D721Med (cell line): ENCODE measurements at regions not wholly inside any gene's neighbourhood (a gene's known extent, or its start where the extent isn't known, plus 50 kb on each side); places are given as distances from the start of the nearest gene placed in this dataset.
"Not testable (repeated sequence)": the region's sequence is repeated elsewhere in the genome, so short reads cannot be mapped to it uniquely, and the experiment has no call there.

ENCODE experiments used
- DNase-seq: peaks from one replicate; pipeline ENCODE4 v3.0.0; 2011; ENCODE audit warnings: low spot score; ENCODE audit not compliant: insufficient read length
- FAIRE-seq: peaks from 2 replicates; lab custom pipeline; 2011; peaks lifted over from hg19 to GRCh38; lab: Jason Lieb, UNC
- TF ChIP-seq, protein P1 (sequence below): IDR thresholded peaks from 2 replicates; pipeline ENCODE4 v1.5.1; 2012; ENCODE audit warnings: mild to moderate bottlenecking, control low read depth; ENCODE audit not compliant: insufficient read depth; ENCODE audit errors: missing control alignments

DNA sequence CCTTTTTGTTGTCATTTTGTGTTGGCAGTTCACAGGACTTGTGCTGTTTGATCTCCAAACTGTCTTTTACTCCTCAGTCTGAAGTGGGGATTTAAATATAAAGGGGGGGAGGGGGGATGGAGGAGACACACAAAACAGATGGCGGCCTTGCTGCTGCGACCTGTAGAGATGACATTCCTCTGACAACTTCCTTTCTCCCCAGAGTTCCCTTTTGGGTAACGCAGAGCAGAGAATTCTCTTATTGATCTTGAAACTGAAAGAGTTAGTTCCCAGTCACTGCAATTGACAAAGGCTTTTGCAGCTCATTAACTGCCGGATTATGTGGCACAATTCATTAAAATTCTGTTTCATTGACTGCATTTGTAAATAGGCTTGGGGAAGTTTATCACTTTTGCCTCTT lies 279.3 kb downstream of the TSN start:
- DNase-seq (no peak), FAIRE-seq (no peak)
- TF ChIP-seq, protein P1, sequence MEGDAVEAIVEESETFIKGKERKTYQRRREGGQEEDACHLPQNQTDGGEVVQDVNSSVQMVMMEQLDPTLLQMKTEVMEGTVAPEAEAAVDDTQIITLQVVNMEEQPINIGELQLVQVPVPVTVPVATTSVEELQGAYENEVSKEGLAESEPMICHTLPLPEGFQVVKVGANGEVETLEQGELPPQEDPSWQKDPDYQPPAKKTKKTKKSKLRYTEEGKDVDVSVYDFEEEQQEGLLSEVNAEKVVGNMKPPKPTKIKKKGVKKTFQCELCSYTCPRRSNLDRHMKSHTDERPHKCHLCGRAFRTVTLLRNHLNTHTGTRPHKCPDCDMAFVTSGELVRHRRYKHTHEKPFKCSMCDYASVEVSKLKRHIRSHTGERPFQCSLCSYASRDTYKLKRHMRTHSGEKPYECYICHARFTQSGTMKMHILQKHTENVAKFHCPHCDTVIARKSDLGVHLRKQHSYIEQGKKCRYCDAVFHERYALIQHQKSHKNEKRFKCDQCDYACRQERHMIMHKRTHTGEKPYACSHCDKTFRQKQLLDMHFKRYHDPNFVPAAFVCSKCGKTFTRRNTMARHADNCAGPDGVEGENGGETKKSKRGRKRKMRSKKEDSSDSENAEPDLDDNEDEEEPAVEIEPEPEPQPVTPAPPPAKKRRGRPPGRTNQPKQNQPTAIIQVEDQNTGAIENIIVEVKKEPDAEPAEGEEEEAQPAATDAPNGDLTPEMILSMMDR: no peak

DNA sequence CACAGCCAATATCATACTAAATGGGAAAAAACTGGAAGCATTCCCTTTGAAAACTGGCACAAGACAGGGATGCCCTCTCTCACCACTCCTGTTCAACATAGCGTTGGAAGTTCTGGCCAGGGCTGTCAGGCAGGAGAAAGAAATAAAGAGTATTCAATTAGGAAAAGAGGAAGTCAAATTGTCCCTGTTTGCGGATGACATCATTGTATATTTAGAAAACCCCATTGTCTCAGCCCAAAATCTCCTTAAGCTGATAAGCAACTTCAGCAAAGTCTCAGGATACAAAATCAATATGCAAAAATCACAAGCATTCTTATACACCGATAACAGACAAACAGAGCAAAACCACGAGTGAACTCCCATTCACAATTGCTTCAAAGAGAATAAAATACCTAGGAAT lies 283.4 kb downstream of the TSN start:
- not testable (repeated sequence) for DNase-seq, FAIRE-seq

DNA sequence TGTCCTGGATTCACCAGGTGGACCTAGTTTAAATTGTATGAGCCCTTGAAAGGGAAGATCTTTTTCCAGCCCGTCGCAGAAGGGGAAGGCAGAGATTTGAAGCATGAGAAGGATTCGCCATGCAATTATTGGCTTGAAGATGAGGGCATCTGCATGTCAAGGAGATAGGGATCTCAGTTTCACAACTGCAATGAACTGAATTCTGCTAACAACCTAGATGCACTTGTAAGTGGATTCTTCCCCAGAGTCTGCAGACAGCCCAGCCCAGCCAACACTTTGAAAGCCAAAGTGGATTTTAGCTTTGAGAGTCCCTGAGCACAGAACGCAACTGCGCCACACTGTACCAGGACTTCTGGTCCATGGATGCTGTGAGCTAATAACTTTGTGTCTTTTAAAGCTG lies 286.0 kb downstream of the TSN start:
- DNase-seq (no peak), FAIRE-seq (no peak)
- TF ChIP-seq, protein P1: no peak

DNA sequence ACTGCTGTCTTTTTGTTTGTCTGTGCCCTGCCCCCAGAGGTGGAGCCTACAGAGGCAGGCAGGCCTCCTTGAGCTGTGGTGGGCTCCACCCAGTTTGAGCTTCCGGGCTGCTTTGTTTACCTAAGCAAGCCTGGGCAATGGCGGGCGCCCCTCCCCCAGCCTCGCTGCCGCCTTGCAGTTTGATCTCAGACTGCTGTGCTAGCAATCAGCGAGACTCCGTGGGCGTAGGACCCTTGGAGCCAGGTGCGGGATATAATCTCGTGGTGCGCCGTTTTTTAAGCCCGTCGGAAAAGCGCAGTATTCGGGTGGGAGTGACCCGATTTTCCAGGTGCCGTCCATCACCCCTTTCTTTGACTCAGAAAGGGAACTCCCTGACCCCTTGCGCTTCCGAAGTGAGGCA lies 296.2 kb downstream of the TSN start:
- not testable (repeated sequence) for FAIRE-seq, DNase-seq

DNA sequence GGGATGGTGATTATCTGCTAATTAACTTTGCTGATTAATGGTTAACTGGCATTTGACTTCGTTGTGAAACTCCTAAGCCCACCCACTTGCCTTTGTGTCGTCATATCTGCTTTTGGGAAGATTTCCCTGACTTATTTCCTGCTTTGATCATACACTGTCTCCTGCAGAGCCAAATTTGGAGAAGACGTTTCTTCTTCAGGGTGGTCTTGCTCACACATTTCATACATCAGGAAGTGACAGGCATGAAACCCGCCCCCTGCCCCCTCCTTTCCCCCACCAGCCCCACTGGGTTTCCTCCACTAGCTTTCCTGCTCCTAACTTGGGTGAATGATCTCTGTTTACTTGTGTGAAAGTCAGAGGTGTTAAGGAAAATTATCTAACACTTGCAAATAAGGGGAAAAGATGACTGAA lies 300.1 kb downstream of the TSN start:
- FAIRE-seq (no peak), DNase-seq (no peak)
- TF ChIP-seq, protein P1: no peak

DNA sequence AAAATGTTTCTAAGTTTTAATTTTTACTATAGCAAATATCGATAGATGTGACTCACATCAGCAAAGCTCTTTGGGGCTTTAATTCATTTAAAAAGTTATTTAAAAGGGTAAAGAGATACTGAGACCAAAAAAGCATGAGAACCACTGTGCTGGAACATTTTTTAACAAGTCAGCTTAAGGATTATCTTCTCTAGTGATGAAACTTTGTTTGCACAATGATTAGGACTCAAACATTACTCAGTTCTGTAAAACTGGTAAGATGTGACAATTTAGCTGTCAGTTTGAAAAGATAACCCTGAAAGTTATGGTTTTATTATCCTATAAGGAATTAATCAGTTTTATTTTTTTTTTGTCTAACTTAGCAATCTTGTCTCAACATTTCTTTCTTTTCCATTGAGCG lies 301.4 kb downstream of the TSN start:
- TF ChIP-seq, protein P1: no peak
- no peak for FAIRE-seq
- DNase-seq: no peak

DNA sequence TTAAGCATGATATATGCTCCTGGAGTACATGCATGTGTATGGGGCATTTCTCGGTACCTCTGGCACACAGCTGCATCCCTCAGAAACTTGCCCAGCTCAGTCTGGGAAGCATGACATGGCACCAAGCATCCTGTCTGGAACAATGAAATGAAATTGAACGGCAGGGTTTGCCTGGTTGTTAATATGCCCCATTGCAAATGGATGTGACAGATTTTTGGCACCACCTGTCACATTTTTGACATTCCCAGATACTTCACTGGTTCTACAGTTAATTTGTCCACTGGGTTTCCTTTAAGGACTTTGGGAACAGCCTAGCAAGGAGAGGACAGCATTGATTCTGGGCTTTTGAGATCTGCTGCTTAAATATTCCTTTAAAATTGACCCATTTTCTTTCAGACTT lies 305.8 kb downstream of the TSN start:
- TF ChIP-seq, protein P1: no peak
- DNase-seq (no peak), FAIRE-seq (no peak)

DNA sequence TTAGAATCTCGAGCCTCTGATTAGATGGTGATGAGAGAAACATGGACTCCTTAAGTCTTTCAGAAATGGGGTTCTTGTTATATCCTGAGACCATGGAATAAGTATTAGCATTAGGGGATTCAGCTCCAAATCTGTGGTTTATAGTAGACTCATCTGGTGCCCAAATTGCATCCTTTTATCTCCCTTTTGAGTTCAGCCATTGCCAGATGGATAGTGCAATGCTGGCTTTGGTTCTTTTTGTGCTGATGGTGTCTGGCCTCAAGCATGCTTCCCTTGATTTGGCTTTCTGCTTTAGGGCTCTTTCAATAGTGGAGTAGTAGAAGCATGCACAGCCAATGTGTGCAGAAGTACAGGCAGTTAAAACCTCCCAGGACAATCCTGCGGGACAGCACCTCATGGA lies 306.4 kb downstream of the TSN start:
- TF ChIP-seq, protein P1: no peak
- DNase-seq (no peak), FAIRE-seq (no peak)
